Right lobe of liver (tissue), 6 donors: ENCODE measurements at regions not wholly inside any gene's neighbourhood (a gene's known extent, or its start where the extent isn't known, plus 50 kb on each side); places are given as distances from the start of the nearest gene placed in this dataset.

Experiments
- ATAC-seq, 4 donors: fragments of 200-7000 bp; cut with Tn5 transposase; one replicate each; pipeline ENCODE4 v1.9.1; 2020; ENCODE audit warnings: mild to moderate bottlenecking in 4 of 4, moderate library complexity in 4 of 4
- DNase-seq, 3 donors: peaks; one replicate each; pipeline ENCODE4 v3.0.0-alpha.2; 2020
- H3K27ac ChIP-seq, 3 donors: fragments of 200-600 bp; one replicate each; pipeline ENCODE4 v1.8.0; 2022
- H3K27me3 ChIP-seq, 2 donors: fragments of 200-600 bp; one replicate each; pipeline ENCODE4 v1.8.0; 2022
- H3K36me3 ChIP-seq, 4 donors: fragments of 200-600 bp; sonication (generic) in 1 of 4; one replicate each; pipeline versions ENCODE4 v1.5.1 to v1.8.0; 2017 to 2022; ENCODE audit warnings: control low read depth in 1 of 4
- H3K4me1 ChIP-seq, 4 donors: fragments of 200-600 bp; sonication (generic) in 1 of 4; one replicate each; pipeline versions ENCODE4 v1.5.1 to v1.8.0; 2017 to 2022; ENCODE audit warnings: control low read depth in 1 of 4
- H3K4me3 ChIP-seq, 3 donors: fragments of 200-600 bp; one replicate each; pipeline ENCODE4 v1.8.0; 2022
- H3K9me3 ChIP-seq, 4 donors: fragments of 200-600 bp; sonication (generic) in 1 of 4; one replicate each; pipeline versions ENCODE4 v1.5.1 to v1.8.0; 2017 to 2022; ENCODE audit warnings: control low read depth in 1 of 4
- CTCF ChIP-seq, 4 donors: fragments of 200-600 bp in 3 of 4; fragments of 450-650 bp in 1 of 4; IDR thresholded peaks; one replicate each; pipeline versions ENCODE4 v1.5.1 to v1.8.0; 2016 to 2022; ENCODE audit warnings: antibody characterized with exemption in 4 of 4, mild to moderate bottlenecking in 2 of 4
- POLR2A ChIP-seq: fragments of 450-650 bp; IDR thresholded peaks from one replicate; pipeline ENCODE4 v1.6.1; 2017; ENCODE audit warnings: antibody characterized with exemption, mild to moderate bottlenecking
- WGBS: methylation state at CpG from one replicate; pipeline ENCODE4 v1.1.6; 2018; ENCODE audit warnings: low coverage, low lambda C conversion rate; ENCODE audit not compliant: insufficient coverage; ENCODE audit errors: missing lambda C conversion rate; 5-methylcytosine and 5-hydroxymethylcytosine counted together
- intact Hi-C, 2 donors: fragments of 100-400 bp; cut with DNase I; formaldehyde crosslinking; loops; one replicate each; pipeline versions ENCODE4 v1.11.2 to v1.14.1; 2022
- donor health status: DM: no; HTN: yes; CAD: no.
- donor health status: DM: no; HTN: no; CAD: no.
- donor health status: DM: no; HTN: no; CAD: no.
- donor health status: DM: no; HTN: yes; CAD: no.
- donor health status: DM: no; HTN: yes; CAD: no.

- WGBS = 45% methylated on average over 2 of the region's 10 CpGs
- intact Hi-C loops = no loop called here
- no peaks in the 10 kb centered on the region for H3K27me3 ChIP-seq
- H3K36me3 ChIP-seq = no peaks in the 10 kb centered on the region
- no peak overlapping the region for H3K4me3 ChIP-seq
- TF ChIP-seq POLR2A (no peak), CTCF (IDR thresholded peaks at IDR 0.05) (no peak)
- DNase-seq (no peak), ATAC-seq (no peak)
- H3K9me3 ChIP-seq = no peaks in the 10 kb centered on the region
- no peak overlapping the region for H3K27ac ChIP-seq
- no peaks in the 10 kb centered on the region for H3K4me1 ChIP-seq
Measured at GRCh38 chr2:121907928-121908327, 152.5 kb downstream of the TSN start.

GRCh38 chr2:121910139-121910538, 154.7 kb downstream of the TSN start:
- Histone ChIP-seq H3K36me3 (no peaks in the 10 kb centered on the region), H3K27ac (no peak overlapping the region), H3K27me3 (no peaks in the 10 kb centered on the region), H3K4me1 (no peaks in the 10 kb centered on the region), H3K9me3 (no peaks in the 10 kb centered on the region), H3K4me3 (no peak overlapping the region)
- no peak for TF ChIP-seq POLR2A
- no peak for TF ChIP-seq CTCF (IDR thresholded peaks at IDR 0.05)
- WGBS = 70% methylated on average over 1 of the region's 1 CpG
- no peak for ATAC-seq
- intact Hi-C loops = no loop called here
- DNase-seq = no peak

DNA sequence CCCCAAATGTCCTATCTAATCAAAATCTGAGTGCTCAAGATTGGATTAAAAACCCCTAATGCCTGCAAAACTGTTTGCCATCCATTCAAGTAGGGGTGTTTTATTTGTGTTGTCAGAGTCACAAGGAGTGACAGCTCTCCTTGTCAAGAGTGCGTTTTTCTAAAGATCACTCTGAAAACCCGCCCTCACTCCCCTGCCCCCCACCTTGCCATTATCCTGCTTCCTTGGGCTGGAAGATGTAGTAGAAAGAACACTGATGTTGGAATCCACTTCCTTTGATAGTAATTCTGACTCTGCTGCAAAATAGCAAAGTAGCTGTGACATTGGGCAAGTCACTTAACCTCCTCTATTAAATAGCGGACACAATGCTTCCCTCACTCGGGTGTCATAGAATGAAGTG, 155.6 kb downstream of the TSN start:
- no peaks in the 10 kb centered on the region for H3K27me3 ChIP-seq
- DNase-seq (no peak), ATAC-seq (no peak)
- H3K4me1 ChIP-seq = no peaks in the 10 kb centered on the region
- H3K36me3 ChIP-seq = no peaks in the 10 kb centered on the region
- no peaks in the 10 kb centered on the region for H3K9me3 ChIP-seq
- no peak for TF ChIP-seq POLR2A
- TF ChIP-seq CTCF (IDR thresholded peaks at IDR 0.05) = no peak
- H3K4me3 ChIP-seq = no peak overlapping the region
- no peak overlapping the region for H3K27ac ChIP-seq
- WGBS = 57% methylated on average over 4 of the region's 4 CpGs
- intact Hi-C loops = no loop called here

- H3K27ac ChIP-seq = no peak overlapping the region
- TF ChIP-seq POLR2A (no peak), CTCF (IDR thresholded peaks at IDR 0.05) (no peak)
- DNase-seq (no peak), ATAC-seq (no peak)
- H3K9me3 ChIP-seq = no peaks in the 10 kb centered on the region
- no peaks in the 10 kb centered on the region for H3K4me1 ChIP-seq
- intact Hi-C loops = no loop called here
- H3K4me3 ChIP-seq = no peak overlapping the region
- WGBS = 57% methylated on average over 6 of the region's 10 CpGs
- no peaks in the 10 kb centered on the region for H3K27me3 ChIP-seq
- no peaks in the 10 kb centered on the region for H3K36me3 ChIP-seq
Measured at GRCh38 chr2:121917143-121917542, 161.7 kb downstream of the TSN start.

DNA sequence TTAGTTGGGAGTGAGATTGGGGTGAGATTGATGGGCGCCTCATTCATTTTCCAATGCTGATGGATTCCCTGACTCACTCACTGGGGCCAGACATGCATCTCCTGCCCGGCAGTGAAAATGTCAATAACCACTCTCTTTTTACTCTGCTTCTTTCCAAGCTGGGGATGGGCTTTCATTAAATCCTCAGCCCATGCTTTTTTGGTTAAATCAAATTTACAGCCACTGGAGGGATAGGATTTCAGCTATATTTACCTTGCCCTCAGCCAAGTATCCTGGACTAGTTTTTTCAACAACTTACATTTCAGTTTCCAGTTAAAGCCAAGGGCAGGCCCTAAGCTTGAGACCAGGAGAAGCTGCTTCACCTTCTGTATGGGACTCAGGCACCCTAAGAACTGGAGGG, 162.8 kb downstream of the TSN start:
- Histone ChIP-seq H3K4me3 (no peak overlapping the region), H3K27ac (no peak overlapping the region), H3K27me3 (no peaks in the 10 kb centered on the region), H3K9me3 (no peaks in the 10 kb centered on the region), H3K36me3 (no peaks in the 10 kb centered on the region), H3K4me1 (no peaks in the 10 kb centered on the region)
- no peak for DNase-seq
- intact Hi-C loops = no loop called here
- 50% methylated on average over 1 of the region's 2 CpGs for WGBS
- ATAC-seq = no peak
- TF ChIP-seq POLR2A (no peak), CTCF (IDR thresholded peaks at IDR 0.05) (no peak)
